Stromal cell of bone marrow (primary cell): ENCODE measurements at regions not wholly inside any gene's neighbourhood (a gene's known extent, or its start where the extent isn't known, plus 50 kb on each side); places are given as distances from the start of the nearest gene placed in this dataset.

Experiments used
- DNase-seq: peaks from one replicate; pipeline ENCODE4 v3.0.0-alpha.2; 2012; ENCODE audit warnings: low read depth

GRCh38 chr3:5428607-5429516 lies 241.4 kb downstream of the EDEM1 start:
- DNase-seq, result no peak

GRCh38 chr3:5429517-5429890 lies 242.0 kb downstream of the EDEM1 start:
- no peak for DNase-seq

GRCh38 chr3:5430701-5431100 lies 243.2 kb downstream of the EDEM1 start:
- DNase-seq, result no peak

GRCh38 chr3:5431146-5431545 lies 243.6 kb downstream of the EDEM1 start:
- no peak for DNase-seq

DNA sequence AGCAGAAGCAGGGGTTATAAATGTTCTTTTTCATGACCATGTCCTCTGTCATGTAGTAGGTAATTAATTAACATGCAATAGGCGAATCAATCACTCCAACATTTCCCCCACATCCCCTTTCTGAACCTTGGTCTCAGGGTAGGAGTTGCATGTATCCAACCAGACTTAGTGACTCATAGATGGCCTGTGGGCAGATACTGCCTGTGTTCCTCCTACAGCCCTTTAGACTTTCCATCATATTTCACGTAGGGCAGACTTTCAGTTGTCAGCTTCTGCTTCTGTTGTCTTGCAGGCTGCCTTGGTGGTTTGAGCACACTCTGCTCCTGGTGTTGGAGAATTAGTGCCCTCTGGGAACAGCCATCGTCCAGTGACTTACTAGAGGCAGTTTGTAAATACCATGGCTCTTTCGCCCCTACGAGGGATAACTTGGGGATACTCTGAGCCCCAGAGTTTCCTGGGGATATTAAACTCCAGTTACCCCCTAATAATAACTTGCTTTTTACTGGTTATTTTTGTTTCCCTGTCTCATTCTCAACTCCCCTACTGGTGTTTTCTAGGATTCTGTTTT lies 244.4 kb downstream of the EDEM1 start:
- no peak for DNase-seq

DNA sequence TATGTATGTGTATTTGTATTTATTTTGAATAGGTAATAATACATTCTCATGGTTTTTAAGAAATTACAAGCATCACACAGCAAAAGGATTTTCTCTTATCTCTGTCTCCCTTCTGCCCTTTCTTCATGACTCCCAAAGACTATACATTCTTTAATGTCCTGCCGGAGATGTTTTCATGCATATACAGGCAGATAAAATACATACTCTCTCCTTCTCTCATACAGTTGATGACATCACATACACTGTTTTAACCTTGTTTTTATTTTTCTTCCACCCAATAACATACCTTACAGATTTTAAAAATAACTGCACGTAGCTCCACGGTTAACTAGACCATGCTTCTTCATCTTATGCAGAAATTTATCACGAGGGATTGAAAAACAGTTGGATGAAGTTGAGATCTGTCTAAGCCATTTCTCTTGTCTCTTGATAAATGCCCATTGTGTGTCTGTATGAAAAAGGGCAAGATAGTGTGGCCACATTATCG lies 249.8 kb downstream of the EDEM1 start:
- DNase-seq, result no peak

DNA sequence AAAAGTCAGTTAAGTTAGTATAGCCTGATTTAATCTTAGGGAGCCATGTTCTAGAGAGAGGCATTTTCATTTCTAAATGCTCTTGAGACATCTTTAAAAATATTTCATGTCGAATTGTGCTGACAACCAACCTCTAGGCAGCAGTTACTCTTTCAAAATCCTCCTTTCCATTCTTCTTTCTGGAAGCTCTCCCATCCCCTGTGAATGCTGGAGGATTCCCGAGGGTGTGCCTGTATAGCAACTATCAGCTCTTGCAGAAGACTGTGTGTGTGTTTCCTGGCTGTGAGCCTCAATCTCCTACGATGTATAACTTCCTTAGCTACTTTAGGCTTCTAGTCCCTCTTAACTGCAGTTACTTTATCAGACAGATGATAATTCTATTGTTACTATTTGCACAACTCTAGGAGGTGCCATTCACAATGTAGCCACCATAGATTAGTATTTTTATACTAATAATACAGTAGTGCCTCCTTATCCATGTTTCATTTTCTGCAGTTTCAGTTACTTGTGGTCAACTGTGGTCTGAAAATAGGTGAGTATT lies 250.3 kb downstream of the EDEM1 start:
- DNase-seq, result no peak

- DNase-seq, result no peak
These were observed 253.9 kb downstream of the EDEM1 start for GRCh38 chr3:5441401-5441800.

- DNase-seq, result no peak
These were observed 254.7 kb downstream of the EDEM1 start for GRCh38 chr3:5442106-5442785.

DNA sequence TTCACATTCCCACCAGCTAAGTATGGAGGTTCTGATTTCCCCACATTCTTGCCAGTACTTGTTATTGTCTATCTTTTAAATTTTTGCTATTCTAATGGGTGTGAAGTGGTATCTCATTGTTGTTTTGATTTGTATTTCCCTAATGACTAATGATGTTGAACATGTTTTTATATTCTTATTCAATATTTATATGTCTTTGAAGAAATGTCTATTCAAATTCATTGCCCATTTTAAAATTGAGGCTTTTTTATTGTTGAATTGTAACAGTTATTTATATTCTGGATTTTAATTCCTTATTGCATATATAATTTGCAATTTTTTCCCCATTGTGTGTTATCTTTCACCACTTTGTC lies 255.3 kb downstream of the EDEM1 start:
- no peak for DNase-seq

DNA sequence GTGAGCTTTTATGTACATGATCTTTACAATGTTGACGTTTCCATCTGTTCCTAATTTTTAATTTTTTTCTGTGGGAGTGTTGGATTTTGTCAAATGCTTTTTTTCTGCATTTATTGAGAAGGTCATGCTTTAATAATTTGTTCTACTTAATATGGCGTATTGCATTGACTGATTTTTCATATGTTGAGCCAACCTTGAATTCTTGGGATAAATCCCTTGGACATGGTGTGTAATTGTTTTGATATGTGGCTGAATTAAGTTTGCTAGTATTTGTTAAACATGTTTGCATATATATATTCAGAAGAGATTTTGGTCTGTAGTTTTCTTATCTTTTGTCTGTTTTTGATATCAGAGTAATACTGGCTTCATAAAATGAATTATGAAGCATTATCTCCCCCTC lies 256.7 kb downstream of the EDEM1 start:
- DNase-seq, result no peak

- DNase-seq, result no peak
These were observed 258.2 kb downstream of the EDEM1 start for GRCh38 chr3:5445676-5446201.

GRCh38 chr3:5448246-5448645 lies 260.7 kb downstream of the EDEM1 start:
- no peak for DNase-seq

DNA sequence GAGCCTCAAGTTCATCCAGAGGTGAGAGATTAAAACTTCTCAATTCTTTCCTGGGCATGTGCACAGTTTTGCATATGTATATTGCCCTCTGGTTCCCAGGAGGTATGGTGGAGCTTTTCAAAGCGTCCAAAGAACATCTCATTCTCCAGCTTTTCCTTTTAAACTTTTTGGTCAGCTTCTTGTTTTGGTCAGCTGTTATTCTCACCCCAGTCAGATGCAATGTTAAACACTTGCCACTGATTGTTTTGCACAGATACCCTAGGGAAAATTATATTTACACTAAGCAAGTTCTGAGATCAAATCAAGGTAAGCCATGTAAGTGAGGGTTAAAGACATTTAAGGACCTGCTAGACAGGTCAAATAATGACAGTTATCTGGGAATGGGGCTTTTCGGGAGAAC lies 261.3 kb downstream of the EDEM1 start:
- DNase-seq, result no peak

GRCh38 chr3:5456199-5456598 lies 268.7 kb downstream of the EDEM1 start:
- no peak for DNase-seq

- DNase-seq, result no peak
These were observed 271.0 kb downstream of the EDEM1 start for GRCh38 chr3:5458526-5458925.

DNA sequence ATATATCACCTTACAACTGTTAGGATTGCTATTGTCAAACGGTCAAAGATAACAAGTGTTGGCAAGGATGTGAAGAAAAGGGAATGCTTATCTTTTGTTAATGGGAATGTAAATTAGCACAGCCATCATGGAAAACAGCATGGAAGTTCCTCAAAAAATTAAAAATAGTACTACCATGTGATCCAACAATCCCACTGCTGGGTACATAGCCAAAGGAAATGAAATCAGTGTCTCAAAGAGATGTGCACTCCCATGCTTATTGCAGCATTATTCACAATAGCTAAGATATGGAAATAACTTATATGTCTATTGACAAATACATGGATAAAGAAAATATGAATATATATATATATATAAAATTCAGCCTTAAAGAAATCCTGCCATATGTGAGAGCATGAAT lies 274.6 kb downstream of the EDEM1 start:
- DNase-seq, result no peak

- no peak for DNase-seq
These were observed 276.5 kb downstream of the EDEM1 start for GRCh38 chr3:5463991-5464390.

DNA sequence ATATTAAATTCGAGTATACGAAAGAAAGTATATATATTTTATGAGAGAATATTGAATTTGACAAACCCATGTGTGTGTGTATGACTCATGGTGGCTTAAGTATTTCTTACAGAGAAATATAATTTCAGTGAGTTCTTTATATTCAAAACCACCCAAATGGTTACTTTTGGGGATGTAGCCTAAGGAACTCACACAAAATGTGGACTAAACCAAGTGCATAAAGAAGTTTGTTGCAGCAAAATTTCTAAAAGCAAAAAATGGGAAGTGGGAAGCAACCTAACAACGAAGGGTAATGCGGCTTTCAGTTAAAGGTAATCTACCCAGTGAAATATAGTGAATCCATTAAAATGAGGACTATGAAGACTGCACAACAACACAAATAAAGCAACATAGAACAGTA lies 277.1 kb downstream of the EDEM1 start:
- DNase-seq, result no peak

GRCh38 chr3:5465183-5465582 lies 277.7 kb downstream of the EDEM1 start:
- DNase-seq, result no peak

GRCh38 chr3:5466065-5466464 lies 278.6 kb downstream of the EDEM1 start:
- DNase-seq, result no peak

- DNase-seq, result no peak
These were observed 279.2 kb downstream of the EDEM1 start for GRCh38 chr3:5466717-5467116.

- no peak for DNase-seq
These were observed 286.0 kb downstream of the EDEM1 start for GRCh38 chr3:5473471-5473870.
